HUES48 (cell line): ENCODE measurements at regions not wholly inside any gene's neighbourhood (a gene's known extent, or its start where the extent isn't known, plus 50 kb on each side); places are given as distances from the start of the nearest gene placed in this dataset.

Source experiments
- H3K27ac ChIP-seq: one replicate; pipeline ENCODE4 v1.7.0; 2013; ENCODE audit warnings: low read depth, low read length, inconsistent platforms
- H3K27me3 ChIP-seq: 2 replicates; pipeline ENCODE4 v1.6.1; 2013; ENCODE audit warnings: mild to moderate bottlenecking, low read length; ENCODE audit not compliant: control insufficient read depth, insufficient read depth
- H3K36me3 ChIP-seq: 2 replicates; pipeline ENCODE4 v1.6.1; 2013; ENCODE audit warnings: low read length; ENCODE audit not compliant: control insufficient read depth, insufficient read depth
- H3K4me1 ChIP-seq: 2 replicates; pipeline ENCODE4 v1.6.1; 2013; ENCODE audit warnings: mild to moderate bottlenecking, low read length; ENCODE audit not compliant: control insufficient read depth, insufficient read depth
- H3K4me3 ChIP-seq: 2 replicates; pipeline ENCODE4 v1.5.1; 2013; ENCODE audit warnings: mild to moderate bottlenecking, low read depth, low read length
- H3K9ac ChIP-seq: 2 replicates; pipeline ENCODE4 v1.6.1; 2013; ENCODE audit warnings: mild to moderate bottlenecking, low read depth, low read length, moderate library complexity
- H3K9me3 ChIP-seq: 2 replicates; pipeline ENCODE4 v1.6.1; 2013; ENCODE audit warnings: low read length; ENCODE audit not compliant: control insufficient read depth, insufficient read depth

DNA sequence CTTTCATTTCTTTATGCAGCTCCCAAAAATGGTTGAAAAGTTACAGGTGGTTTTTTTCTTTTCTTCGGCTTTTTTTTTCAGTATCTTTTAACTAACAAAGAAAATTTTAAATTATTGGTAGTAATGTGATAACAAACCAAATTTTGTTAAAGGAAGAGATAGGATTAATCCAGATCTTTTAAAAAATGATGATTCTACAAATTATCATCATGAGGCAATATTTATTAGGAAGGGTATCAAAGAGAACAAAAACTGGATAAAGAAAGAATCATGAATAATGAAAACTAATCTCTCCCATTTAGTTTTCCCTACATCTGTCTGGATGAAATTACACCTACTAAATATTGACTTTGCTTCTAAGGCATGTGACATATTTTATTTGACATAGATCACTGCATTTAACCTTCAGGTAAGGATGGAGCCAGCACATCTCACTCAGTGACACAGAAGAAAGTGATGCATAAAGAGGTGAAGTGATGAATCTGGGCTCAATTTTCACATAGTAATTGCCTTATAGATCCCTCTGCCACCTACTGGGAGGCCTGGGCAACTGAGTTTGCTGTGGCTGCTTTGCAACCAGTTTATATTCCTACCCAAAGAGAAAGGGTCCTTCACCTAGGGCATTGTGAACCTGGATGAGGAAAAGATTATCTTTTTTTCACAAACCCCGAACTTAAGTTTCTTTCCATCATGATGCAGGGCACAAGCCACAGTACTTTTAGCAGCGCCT lies 155.6 kb downstream of the HNRNPD start:
- H3K9ac ChIP-seq: no peak overlapping the region
- H3K4me1 ChIP-seq: no peaks in the 10 kb centered on the region
- no peaks in the 10 kb centered on the region for H3K27me3 ChIP-seq
- H3K9me3 ChIP-seq: no peaks in the 10 kb centered on the region
- H3K27ac ChIP-seq: no peak overlapping the region
- no peaks in the 10 kb centered on the region for H3K36me3 ChIP-seq
- no peak overlapping the region for H3K4me3 ChIP-seq

DNA sequence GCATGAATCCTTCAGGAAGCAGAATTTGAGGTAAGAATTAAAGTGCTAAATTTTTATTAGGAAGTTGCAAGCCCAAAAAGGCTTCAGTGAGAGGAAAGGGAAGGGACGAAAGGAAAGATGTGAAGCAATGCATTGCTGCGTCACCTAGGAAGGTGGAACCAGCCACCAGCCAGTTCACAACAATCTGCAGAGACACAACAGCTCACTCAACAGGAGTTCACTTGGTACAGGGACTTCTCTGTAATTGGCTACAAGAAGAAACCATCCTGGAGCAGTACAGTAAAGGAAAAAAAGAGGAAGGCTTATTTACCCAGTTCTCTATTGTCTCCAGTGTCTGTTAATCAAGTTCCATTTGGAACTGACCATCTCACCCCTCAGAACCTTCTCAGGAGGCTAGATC lies 157.6 kb downstream of the HNRNPD start:
- H3K27ac ChIP-seq: no peak overlapping the region
- H3K4me1 ChIP-seq: no peaks in the 10 kb centered on the region
- no peaks in the 10 kb centered on the region for H3K36me3 ChIP-seq
- H3K4me3 ChIP-seq: no peak overlapping the region
- H3K27me3 ChIP-seq: no peaks in the 10 kb centered on the region
- no peak overlapping the region for H3K9ac ChIP-seq
- H3K9me3 ChIP-seq: no peaks in the 10 kb centered on the region

DNA sequence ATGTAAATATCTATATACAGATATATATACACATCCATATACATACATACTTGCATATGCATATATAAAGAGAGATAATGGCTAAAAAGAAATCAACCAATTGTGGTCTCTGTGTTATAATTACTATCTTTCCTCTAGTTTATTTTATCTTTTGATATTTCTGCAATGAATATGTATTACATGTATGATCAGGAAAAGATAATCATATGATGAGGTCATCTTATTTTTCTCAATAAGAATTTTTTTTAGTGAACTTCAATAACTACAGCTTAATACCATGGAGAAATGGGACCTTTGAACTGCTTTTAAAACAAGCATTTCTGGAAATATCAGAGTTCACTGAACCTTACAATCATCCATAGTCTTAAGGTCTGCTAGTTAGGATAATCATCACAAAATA lies 158.0 kb downstream of the HNRNPD start:
- no peak overlapping the region for H3K9ac ChIP-seq
- no peaks in the 10 kb centered on the region for H3K27me3 ChIP-seq
- no peaks in the 10 kb centered on the region for H3K36me3 ChIP-seq
- no peak overlapping the region for H3K4me3 ChIP-seq
- no peaks in the 10 kb centered on the region for H3K9me3 ChIP-seq
- no peaks in the 10 kb centered on the region for H3K4me1 ChIP-seq
- no peak overlapping the region for H3K27ac ChIP-seq

DNA sequence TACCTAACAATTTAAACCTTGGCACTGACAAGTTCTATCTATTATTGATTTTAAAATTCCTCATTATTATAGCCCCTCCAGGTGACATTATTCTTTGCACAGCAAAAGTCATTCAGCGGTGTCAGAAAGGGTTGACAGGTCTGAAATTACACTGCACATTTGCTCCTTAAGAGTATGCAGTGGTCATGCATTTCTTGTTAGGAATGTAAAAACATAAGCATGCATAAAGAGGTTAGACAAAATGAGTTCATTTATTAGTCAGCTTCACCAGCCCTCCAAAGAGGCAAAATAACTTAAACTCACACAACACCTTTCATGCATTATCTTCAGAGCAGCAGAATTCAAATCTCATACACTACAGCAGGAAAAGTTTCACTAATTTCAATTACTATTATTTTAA lies 158.8 kb downstream of the HNRNPD start:
- Histone ChIP-seq H3K9ac (no peak overlapping the region), H3K4me1 (no peaks in the 10 kb centered on the region), H3K4me3 (no peak overlapping the region), H3K27me3 (no peaks in the 10 kb centered on the region), H3K9me3 (no peaks in the 10 kb centered on the region), H3K27ac (no peak overlapping the region), H3K36me3 (no peaks in the 10 kb centered on the region)

DNA sequence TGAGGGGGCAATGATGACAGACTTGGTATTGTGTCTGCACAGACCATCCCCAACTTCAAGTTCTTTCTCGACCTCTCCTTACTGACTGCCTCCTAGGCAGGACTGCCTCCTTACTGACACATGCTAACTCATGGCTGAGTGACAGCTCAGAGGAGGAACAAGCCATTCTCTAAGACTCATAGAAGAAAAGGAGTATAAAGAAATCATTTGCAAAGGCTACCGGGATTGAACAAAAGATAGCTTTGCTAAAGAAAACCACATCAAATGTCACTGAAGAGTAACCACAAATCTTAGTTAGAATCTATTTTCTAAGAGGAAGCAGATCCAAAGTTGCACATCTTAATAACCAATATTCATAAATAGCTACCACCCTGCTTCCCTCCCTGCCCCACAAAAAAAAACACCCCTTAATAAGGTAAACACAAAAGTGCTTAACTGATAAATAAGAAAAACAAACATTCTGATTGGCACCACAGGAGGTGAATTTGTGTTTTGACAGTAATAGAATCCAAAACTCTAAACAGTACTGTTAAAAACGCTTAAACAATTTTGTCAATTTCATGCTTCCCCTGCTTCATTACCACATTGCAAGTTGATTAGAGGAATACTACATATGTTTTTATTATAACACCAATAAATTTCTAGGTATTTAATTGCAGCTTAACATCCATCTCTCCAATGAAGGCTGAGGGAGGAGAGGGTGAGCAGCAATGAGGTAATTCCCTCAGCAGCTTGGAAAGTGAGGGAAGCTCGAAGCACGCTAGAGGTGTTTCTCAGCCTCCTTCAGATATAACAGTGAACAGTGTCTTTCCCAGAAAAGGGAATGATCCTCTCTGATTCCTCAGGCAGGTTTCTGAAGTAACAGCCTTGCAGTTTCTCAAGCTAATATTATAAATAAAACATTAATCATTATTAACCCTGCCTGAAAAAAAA lies 160.0 kb downstream of the HNRNPD start:
- no peak overlapping the region for H3K9ac ChIP-seq
- H3K27ac ChIP-seq: no peak overlapping the region
- H3K4me1 ChIP-seq: no peaks in the 10 kb centered on the region
- H3K9me3 ChIP-seq: no peaks in the 10 kb centered on the region
- no peaks in the 10 kb centered on the region for H3K36me3 ChIP-seq
- no peaks in the 10 kb centered on the region for H3K27me3 ChIP-seq
- H3K4me3 ChIP-seq: no peak overlapping the region

DNA sequence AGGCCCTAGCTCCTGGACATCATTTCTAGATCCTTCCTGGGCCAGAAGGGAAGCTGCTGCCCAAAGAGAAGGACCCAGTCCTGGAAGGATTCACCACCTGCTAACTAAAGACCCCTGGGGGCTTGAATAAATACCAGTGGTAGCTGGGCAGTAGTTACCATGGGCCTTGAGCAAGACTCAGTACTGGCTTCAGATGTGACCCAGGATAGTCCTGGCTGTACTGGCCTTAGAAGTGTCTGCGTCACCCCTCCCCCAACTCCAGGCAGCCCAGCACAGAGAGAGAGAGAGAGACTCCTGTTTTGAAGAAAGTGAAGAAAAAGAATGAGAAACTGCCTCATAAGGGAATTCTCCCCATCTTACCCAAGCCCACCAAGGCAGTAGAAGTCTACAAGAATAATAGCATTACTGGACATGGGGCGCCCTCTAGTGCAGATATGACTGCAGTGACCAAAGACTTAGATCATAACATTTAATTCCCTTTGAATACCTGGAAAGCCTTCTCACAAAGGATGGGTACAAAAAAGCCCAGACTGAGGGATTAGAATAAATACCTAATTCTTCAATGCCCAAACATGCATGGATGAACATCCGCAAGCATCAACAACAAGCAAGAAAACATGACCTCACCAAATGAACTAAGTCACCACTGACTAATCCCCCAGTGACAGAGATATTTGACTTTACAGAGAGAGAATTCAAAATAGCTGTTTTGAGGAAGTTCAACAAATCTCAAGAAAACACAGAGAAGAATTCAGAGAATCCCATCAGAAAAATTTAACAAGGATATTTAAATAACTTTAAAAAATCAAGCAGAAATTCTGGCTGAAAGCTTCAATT lies 171.8 kb downstream of the HNRNPD start:
- Histone ChIP-seq H3K9me3 (no peaks in the 10 kb centered on the region), H3K4me3 (no peak overlapping the region), H3K27me3 (no peaks in the 10 kb centered on the region), H3K4me1 (no peaks in the 10 kb centered on the region), H3K36me3 (no peaks in the 10 kb centered on the region), H3K27ac (no peak overlapping the region), H3K9ac (no peak overlapping the region)

DNA sequence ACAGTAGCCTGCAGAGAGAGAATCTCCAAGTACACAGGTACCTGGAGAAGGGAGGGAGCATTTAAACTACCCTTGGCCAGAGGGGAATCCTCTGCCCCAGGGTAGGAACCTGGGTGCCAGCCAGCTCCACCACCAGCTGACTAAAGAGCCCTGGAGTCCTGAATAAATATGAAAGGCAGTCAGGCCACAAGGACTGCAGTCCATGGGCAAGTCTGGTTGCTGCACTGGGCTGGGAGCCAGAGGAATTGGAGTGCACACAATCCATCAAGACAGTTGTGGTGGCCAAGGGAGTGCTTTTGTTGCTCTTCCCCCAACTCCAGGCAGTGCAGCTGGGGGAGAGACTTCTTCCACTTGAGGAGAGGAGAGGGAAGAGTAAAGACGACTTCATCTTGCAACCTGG lies 172.5 kb downstream of the HNRNPD start:
- no peak overlapping the region for H3K27ac ChIP-seq
- no peak overlapping the region for H3K4me3 ChIP-seq
- H3K9me3 ChIP-seq: no peaks in the 10 kb centered on the region
- H3K36me3 ChIP-seq: no peaks in the 10 kb centered on the region
- no peaks in the 10 kb centered on the region for H3K27me3 ChIP-seq
- no peak overlapping the region for H3K9ac ChIP-seq
- H3K4me1 ChIP-seq: no peaks in the 10 kb centered on the region

DNA sequence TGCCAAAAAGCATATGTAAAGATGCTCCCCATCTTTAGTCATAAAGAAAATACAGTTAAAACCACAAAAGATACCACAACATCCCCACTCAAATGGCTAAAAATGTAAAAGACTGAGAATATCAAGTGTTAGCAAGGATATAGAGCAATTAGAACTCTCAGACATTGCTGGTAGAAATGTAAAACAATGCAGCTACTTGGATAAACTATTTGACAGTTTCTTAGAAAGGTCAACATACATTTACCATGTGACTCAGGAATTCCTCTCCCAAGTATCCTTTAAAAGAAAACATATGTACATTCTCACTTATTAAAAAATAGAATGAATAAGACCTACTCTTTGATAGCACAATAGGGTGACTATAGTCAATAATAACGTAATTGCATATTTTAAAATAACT lies 173.7 kb downstream of the HNRNPD start:
- Histone ChIP-seq H3K36me3 (no peaks in the 10 kb centered on the region), H3K9me3 (no peaks in the 10 kb centered on the region), H3K9ac (no peak overlapping the region), H3K27me3 (no peaks in the 10 kb centered on the region), H3K4me3 (no peak overlapping the region), H3K4me1 (no peaks in the 10 kb centered on the region), H3K27ac (no peak overlapping the region)

DNA sequence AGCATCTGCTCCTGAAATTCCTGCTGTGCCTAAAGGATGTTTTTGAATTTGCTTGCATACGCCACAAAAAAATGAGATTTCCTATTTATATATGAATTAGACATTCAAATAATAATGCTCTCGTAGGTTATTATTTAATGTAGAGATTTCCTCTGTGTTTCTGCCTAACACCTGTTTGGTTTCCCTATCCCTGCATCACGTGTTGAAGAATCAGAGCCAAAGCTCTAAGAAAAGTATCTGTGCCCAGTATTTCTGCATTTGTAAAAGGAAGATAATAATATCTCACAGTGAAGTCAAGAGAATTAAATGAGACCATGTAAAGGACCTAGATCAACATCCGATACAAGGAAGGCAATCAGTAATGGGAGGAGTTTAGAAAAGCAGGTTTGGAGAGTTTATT lies 179.5 kb downstream of the HNRNPD start:
- no peak overlapping the region for H3K4me3 ChIP-seq
- no peaks in the 10 kb centered on the region for H3K4me1 ChIP-seq
- no peak overlapping the region for H3K27ac ChIP-seq
- no peaks in the 10 kb centered on the region for H3K36me3 ChIP-seq
- H3K9ac ChIP-seq: no peak overlapping the region
- no peaks in the 10 kb centered on the region for H3K9me3 ChIP-seq
- no peaks in the 10 kb centered on the region for H3K27me3 ChIP-seq

DNA sequence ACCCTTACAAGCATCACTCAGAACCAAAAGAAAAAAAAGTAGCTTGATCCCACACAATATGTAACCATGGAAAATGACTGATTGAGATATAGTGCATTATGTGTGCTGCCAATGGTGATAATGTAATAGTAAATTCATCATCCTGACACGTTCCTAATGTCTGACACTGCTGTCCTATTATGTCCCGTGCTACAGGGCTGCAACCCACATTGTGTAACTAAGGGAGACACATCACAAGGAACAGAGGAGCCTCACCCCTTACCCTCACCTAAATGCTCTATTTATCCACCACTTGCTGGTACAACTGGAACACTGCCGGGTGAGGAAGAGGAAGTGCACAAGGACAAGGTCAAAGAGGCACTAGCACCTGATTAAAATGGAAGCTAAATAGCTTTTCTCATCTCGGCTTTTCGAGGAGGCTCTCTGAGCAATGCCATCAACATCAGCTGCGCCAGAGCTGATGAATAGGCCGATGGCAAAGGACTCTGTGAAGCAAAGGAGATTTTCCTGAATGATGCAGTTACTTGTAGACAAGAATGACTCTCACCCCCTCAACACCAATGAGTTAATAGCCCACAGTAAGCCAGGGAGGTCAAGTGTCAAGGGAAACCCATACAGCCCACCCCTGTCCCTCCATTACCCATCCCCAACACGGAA lies 181.6 kb downstream of the HNRNPD start:
- Histone ChIP-seq H3K9ac (no peak overlapping the region), H3K27me3 (no peaks in the 10 kb centered on the region), H3K27ac (no peak overlapping the region), H3K4me1 (no peaks in the 10 kb centered on the region), H3K36me3 (no peaks in the 10 kb centered on the region), H3K4me3 (no peak overlapping the region), H3K9me3 (no peaks in the 10 kb centered on the region)
